NCI-H1694 (cell line): ENCODE measurements at regions not wholly inside any gene's neighbourhood (a gene's known extent, or its start where the extent isn't known, plus 50 kb on each side); places are given as distances from the start of the nearest gene placed in this dataset.

Experiments
- DNase-seq: peaks from one replicate; lab custom pipeline; 2025; lab: John Stamatoyannopoulos, UW

DNA sequence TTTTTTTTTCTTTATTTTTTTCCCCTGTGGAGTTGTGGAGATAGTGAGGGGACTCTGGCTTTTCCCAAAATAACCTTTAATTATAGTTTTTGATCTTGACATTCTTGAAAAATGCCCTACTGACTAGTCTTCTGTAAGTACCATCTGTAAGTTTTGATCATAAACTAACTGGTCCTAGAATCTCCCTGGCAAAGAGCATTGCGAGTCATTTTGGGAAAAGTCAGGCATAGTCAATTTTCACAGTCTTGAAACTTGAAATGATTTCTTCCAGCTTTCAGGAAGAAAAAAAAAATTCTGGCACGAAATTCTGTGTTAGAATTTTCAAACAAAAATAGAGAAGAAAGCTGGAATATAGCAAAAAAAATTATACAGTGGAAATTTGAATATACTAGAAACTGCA lies 181.2 kb upstream of the SNX7 start:
- no peak for DNase-seq

DNA sequence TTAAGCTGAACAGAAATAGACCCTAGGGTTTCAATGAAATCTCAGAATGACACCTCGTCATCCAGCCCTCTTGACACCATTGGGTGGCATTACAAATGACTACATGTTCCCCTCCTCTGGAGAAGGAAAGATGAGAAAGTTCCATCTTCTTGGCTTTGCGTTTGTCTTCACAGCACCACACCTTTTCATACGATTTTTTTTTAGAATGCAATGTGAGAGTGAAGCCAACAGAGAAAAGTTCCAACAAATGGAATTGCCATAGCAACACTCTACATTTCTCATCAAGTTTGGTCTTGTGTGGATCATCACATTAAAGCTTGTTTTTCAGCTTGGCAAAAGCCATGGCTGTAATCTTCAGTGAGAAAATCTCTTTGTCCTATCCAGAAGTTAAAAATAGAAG lies 183.4 kb upstream of the SNX7 start:
- DNase-seq: no peak

DNA sequence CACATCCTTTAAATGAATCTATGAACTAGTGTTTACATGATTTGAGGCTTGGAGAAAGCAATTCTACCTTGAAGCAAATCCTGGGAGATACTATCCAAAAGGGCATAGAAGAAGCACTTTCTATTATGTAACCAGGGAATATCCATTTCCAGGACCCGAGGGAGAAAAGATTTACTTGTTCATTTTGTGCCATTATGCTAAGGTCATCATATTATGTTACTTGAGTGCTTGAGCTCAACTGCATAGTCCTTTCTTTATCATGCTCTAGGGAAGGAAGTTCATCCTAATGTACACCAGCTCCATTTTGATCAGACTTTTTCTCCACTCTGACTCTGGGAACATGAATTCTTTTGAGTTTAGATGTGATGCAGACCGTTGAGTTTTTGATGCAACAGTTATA lies 188.6 kb upstream of the SNX7 start:
- DNase-seq: no peak

DNA sequence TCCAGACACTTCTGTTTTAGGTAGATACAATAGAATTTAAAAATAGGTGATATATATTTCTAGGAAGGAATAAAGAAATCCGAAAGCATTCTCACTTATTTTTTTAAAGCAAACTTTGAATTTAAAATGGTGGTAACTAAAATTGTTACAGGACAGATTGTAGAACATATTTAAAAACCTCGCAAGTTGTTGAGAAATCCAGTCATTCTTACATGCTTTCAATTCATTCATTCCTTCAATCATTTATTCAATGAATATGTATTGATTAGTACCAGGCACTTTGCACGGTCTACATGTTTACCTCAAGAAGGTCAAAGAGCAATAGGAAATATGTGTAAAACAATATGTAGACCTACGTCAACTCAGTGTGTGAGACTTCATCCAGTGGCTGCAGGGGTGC lies 189.9 kb upstream of the SNX7 start:
- no peak for DNase-seq

DNA sequence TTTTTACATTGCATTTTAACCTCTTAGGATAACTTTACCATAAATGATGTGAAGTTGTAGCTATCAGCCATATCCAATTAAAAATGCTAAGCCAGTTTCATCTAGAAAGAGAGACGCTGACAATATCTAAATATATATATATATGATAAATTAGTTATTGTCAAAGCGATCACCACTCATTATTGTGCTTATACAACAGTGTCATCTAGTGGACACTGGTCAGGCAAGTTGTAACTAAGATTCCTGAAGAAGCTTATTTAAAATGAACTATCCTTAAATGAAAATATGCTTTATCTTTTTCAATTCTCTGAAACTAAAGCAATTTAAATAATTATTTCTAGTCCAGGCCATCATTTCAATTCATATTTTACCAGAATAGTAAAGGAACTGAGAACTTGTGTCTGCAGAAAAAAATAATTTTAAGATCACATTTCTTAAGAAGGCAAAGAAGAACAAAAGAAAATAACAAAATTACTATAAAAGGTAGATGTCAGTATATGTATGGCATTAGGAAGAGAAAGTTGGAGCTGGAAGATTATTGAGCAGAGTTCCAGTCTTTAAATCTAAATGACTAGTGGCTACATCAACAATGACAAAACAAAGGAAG lies 193.3 kb upstream of the SNX7 start:
- peak; percentile 60 for DNase-seq

DNA sequence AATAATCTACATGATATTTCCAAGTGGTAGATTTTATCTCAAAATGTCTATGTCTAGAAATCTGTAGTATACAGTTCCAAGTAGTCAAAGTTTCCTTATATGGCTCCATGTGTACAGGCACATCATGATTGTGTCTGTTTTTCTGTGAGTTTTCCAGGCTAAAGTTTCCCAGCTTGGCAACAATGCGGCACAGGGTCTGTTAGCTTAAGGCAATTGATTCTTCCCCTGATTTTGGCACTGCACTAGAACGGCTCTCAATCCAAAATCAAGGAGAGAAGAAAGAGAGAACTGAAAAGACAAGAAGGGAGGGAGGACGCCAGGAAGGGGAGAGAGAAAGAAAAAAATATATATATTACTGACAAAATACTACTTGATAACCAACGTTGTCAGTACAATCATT lies 193.9 kb upstream of the SNX7 start:
- no peak for DNase-seq

DNA sequence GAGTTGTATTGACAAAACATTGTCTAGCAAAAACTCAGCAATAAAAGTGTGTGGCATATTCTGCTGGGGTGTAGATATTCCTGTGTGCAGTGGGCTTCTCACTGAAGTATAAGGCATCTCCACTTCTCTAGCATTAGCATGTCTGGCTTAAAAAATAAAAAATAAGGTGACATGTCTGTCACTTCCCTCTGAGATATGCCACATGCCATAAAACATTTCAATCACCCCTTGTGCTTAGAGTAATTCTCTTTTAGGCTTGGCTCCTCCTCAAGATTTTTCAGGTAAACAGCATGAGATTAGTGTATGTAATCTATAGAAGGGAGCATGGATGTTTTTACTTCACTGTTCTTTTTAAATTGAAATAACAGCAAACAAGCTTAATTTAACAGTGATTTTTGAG lies 194.4 kb upstream of the SNX7 start:
- no peak for DNase-seq

DNA sequence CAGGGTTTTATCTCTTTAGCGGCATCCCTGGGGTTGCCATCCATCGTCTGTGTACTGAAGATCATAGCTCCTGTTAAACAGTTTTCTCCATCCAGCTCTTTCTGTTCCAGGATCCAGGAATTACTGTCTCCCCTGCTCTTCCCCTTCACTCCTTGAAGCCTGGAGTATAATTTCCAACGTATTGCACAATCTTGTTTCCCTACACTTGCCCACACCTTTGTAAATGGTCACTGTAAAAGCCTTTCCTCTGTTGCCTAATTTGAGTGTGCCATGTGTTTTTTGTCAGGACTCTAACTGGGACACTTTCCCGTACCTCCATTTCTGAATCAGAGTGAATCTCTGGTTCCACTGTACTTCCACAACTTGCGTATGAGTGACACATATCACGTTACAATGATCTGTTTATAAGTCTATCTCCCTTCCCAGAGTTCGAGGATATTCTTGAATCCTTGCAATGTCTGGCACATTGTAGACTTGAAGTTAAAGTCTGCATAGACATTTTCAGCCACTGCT lies 199.6 kb upstream of the SNX7 start:
- no peak for DNase-seq

DNA sequence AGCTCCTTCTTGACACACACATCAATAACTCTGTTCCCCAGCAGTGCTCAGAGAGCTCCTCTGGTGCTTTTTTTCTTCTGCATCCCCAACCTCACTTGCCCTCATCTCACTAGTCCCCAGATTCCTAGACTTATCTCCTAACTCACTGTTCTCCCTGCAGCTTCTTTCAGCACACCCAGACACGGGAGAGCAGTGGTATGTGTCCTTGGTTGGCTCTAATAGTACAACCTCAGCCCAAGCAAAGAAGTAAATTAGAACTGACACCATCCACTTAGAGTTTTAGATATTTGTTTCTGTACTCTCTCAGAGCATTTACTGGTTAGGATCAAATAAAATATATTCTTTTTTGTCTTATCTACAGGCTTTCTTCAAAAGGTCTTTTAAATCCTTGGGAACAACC lies 201.4 kb upstream of the SNX7 start:
- DNase-seq: no peak

DNA sequence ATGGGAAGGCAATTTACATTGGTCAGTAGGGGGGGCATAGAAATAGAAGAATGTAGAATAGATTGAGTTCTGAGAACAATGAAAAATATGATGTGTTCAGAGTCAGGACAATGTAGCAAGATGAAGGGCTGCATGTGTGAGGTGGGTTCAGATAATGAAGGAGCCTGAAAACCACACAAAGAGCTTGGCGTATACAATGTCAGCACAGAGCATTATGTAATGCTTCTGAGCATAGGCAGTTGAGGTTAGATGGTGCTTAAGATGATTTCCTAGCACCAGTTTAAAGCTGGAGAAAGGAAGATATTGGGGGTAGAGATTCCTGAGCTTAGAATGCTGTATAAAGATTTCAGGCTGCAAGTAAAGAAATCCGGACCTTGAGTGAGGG lies 202.0 kb upstream of the SNX7 start:
- DNase-seq: no peak

DNA sequence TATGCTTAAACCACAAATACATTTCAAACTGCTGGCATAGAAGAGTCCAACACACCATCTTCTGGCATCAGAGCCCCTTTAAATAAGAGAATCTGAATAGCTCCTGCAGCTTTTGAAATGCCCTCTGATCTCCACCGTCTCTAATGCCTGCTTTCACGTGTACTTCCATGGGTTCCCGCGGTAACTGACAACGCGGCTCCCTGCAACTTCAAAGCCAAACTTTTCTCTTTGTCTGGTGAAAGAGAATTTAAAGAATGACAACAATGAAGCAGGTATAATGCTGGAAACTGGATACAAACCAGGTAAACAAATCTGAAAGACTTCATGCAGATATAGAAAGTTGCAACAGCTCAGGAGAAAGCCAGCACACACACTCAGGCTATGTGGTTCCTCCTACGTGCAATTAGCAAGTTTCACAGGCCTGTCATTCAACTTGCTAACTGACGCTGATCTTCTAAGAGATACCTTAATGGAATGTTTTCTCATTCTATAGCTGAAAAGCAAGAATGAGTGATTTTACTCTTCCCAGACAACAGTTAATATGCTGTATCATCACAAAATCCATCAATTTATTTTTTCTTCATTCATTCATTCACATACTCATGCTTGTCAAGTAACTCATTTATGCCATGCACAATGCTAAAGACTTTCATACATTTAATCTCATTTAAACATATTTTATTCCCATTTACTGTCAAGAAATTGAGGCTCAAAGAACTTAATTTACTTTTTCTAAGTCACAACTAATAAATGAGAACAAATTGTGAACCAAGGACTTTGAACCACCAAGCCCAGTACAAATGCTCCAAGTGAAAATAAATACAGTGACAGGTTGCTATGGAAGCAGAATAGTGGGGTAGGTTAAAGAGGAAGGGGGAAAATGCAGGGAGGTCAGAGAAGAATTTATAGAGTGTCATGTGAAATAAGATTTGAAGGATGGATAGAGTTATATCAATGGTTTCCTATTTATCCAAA lies 202.7 kb upstream of the SNX7 start:
- no peak for DNase-seq

DNA sequence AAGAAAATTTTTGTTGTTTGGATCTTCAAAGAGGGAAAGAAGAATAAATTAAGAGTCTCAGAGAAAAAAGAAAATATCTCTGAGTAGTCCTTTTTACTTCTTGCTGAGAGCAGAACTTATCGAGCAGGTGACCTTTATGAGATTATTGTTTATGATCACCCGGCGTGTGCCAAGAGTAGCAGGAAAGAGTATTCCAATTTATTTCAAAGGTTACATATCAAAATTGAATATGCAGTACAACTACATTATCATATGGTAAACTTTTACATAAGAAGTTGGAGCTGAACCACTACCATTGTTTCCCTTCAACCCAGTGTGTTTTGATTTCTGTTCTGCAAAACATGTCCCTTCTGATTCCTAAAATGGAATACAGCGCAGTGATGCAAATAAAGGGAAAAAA lies 204.3 kb upstream of the SNX7 start:
- no peak for DNase-seq

DNA sequence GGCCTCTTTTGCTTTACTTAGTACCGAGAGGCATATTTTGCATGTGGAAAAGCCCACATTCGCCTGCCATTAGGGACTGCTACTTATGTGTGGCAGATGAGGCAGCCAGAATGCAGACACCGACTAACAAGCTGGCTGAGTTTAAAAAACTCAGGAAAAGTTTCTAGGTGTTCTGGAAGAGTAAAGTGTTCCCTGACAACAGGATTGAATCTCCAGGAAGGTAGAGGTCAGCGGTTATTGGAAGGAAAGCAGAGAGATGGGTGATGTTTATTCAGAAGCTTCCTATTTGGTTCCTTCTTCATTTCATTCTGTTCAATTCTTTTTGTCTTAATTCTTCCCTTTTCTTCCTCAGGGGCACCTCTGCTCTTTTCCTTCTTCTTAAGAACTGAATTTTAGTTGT lies 206.9 kb upstream of the SNX7 start:
- no peak for DNase-seq

DNA sequence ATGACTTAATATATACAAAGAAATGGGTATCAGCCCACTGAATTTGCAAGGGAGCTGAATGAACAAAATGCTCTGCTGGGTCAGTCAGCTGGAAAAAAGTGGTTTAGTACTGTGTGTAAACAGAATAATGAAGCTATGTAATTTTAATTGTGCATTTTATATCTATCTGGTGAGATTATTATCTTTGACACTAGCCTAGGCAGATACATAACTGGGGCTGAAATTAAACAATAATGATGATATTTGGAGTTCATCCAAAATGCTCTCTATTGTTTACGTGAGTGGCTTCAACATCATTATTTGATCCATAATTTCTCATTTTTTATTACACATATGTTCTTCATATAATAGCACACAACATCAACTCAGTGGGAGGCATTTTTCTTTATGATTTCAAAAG lies 208.5 kb upstream of the SNX7 start:
- no peak for DNase-seq

DNA sequence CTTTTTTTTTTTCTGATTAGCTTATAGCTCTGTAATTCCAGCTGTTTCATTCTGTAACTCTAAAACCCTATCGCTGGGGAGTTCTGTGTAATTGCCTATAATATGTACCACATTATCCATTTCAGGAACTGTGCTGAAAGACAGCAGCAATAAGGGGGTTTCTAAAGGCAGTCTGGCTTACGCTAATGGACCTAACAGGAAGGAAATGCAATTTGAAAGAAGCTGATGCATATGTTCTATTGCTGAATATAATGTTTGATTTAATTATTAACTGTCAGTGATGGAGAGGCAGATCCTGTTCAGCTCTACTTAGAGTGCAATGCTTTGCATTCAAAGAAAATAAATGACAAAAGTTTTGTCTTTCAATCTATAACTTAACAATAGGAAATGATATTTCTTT lies 209.4 kb upstream of the SNX7 start:
- DNase-seq: no peak

DNA sequence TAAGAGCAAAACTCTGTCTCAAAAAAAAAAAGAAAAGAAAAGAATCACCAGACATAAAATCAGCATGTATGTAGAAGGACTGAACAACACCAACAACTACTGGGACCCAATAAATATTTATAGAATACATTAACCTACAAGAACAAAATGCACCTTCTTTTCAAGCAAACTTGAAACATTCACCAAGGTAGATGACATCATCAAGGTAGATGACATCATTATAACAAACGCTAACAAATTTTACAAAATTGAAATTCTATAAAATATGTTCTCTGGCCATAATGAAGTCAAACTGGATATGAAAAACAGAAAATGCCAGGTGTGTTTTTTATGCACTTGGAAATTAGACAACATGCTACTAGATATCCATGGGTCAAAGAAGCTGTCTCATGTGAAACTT lies 220.2 kb upstream of the SNX7 start:
- no peak for DNase-seq

DNA sequence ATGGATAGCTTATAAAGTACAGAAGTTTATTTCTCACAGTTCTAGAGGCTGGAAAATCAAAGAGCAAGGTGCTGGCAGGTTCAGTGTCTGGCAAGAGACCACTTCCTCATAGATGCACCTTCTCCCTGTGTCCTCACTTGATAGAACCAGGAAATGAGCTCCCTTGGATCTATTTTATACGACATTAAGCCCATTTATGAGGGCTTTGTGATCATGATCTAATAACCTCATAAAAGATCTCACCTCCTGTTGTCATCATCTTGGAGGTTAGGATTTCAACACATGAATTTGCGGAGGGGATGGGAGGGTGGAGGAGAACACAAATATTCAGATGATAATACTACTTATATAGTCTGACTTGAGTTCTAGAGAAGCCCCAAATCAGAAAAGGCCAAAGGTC lies 222.1 kb upstream of the SNX7 start:
- DNase-seq: no peak

DNA sequence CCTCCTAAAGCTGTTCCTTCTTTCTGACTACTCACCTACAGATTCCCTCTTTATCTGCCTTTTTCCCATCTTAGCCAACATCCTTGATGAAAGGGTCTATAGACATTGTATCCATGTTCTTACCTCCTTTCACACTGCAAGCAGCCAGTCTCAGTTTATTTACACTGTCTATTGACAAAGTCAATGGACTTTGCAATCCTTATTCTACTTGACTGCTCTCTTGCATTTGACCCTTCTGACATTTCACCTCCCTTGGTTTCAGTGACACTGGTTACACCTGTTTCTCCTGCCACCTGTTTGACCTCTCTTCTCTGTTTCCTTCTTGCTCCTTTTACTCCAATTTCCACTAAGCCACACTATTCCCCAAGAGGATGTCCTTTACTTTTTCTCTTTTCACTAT lies 224.0 kb upstream of the SNX7 start:
- no peak for DNase-seq

DNA sequence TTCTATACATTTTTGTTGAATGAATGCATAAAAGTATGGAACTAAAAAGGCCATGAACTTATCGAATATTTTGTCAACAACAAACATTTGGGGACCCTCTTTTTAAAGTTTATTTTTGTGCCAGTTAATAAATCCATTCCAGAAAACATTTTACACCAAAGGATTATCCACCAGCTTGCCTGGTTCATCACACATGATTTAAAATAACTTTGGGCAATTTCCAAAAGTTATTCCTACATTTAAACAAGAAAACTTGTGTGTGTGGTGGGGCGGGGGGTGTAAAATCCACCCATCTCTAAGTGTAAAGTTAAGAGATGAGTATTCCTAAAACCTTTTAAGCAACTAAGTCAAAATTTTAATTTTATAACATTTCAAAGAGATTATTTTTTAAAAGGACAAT lies 224.5 kb upstream of the SNX7 start:
- DNase-seq: no peak

DNA sequence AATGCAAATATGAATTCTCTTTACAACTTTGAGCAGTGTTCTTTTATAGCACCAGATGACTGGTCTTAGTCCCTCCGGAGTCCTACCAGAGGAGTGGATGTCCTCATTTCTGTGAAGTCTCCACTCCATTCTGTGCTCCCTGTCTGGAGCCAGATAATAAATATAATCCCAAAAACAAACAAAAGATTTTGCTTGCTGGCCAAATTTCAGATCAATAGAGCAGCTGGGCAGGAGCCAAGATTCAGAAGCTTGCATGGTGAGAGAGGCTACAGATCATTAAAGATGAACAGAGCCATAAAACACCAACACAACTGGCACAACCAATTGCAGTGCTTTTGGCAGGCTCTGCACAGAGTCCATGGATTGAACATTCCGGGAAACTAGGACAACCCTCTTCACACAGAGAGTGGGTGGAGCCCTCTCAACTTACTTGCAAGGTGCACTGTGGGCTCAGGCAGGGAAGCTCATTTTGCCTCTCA lies 231.5 kb upstream of the SNX7 start:
- peak; percentile 17 for DNase-seq

DNA sequence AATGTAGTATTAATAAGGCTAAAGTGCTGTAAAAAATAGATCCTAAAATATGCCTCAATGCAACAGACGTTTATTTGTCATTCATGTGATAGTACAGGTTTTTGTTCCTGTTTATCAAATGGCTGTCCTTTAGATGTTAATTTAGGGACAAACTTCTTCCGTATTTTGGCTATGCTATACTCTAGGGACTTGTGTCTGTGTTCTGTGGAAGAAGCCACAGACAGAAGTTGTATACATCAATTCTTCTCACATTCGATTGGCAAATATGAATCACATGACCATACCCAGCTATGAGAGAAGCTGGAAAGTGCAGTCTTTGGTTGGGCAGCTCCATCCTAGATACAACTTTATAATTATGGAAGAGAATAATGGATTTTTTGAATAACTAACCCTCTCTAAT lies 232.7 kb upstream of the SNX7 start:
- DNase-seq: no peak

DNA sequence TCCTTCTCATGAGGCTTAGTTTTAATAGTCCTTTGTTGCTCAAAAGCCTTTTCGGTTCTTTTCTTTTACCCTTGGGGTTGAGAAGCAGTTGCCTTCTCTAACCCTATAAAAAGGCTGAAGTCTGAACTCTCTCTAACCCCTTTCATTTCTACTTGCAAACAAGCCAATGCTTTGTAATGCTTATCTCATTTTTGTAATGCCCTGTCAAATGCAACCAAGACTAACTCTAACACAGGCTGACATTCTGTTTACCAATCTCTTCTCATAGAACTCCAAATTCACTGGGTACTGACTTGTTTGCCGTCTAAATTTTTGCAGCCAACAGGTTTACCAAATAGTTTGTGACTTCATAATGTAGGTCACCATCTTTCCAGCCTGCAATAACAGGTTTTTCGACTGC lies 233.9 kb upstream of the SNX7 start:
- no peak for DNase-seq

DNA sequence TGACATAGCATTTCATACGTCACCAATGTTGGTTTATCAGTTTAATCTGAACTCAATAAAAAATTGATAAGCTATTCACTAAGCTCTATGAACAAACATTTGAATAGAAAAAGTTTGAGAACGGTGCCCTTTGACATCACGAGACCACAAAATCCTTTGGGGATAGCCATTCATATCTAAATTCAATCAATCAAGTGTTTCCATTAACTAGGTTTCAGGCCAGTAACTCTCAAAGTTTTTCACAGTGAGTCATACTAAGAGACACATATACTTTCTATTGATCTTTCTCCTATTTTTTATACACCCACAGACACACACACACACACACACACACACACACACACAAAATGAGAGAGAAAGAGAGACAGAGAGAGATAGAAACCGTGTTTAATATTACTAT lies 235.4 kb upstream of the SNX7 start:
- DNase-seq: no peak
